Omental fat pad (tissue), 3 donors: ENCODE measurements at regions not wholly inside any gene's neighbourhood (a gene's known extent, or its start where the extent isn't known, plus 50 kb on each side); places are given as distances from the start of the nearest gene placed in this dataset.

Source experiments
- ATAC-seq: fragments of 150-250 bp; one replicate; pipeline ENCODE4 v1.9.1; 2016; ENCODE audit warnings: mild to moderate bottlenecking, moderate library complexity; ENCODE audit not compliant: low FRiP score
- DNase-seq: peaks from one replicate; pipeline ENCODE4 v3.0.0-alpha.2; 2019; ENCODE audit warnings: low spot score
- TF ChIP-seq, protein P1 (sequence below), 3 donors: fragments of 450-650 bp; IDR thresholded peaks; one replicate each; pipeline ENCODE4 v1.5.1; 2016 to 2017; ENCODE audit warnings: antibody characterized with exemption in 3 of 3, mild to moderate bottlenecking in 3 of 3, moderate library complexity in 2 of 3

DNA sequence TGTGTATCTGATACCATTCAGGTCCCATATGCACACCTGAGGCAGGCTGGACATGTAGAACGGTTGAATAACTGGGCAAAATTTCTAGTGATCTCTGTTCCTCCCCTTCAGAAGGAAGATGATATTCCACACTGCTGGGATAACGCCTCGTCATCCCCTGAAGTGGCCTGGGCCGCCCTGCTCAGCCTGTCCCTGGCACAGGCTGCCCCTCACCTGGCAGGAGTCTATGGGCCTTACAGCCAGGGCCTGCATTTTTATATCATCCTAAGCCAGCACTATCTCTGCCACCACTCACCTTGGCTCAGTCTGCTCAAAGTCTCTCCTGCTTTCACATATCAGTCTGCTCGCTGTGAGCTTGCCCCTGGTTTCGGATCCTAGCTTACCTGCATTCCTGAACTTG lies 209.2 kb downstream of the CSNK2A3 start:
- DNase-seq: no peak
- ATAC-seq: no peak
- TF ChIP-seq, protein P1, sequence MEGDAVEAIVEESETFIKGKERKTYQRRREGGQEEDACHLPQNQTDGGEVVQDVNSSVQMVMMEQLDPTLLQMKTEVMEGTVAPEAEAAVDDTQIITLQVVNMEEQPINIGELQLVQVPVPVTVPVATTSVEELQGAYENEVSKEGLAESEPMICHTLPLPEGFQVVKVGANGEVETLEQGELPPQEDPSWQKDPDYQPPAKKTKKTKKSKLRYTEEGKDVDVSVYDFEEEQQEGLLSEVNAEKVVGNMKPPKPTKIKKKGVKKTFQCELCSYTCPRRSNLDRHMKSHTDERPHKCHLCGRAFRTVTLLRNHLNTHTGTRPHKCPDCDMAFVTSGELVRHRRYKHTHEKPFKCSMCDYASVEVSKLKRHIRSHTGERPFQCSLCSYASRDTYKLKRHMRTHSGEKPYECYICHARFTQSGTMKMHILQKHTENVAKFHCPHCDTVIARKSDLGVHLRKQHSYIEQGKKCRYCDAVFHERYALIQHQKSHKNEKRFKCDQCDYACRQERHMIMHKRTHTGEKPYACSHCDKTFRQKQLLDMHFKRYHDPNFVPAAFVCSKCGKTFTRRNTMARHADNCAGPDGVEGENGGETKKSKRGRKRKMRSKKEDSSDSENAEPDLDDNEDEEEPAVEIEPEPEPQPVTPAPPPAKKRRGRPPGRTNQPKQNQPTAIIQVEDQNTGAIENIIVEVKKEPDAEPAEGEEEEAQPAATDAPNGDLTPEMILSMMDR (IDR thresholded peaks at IDR 0.05): no peak

DNA sequence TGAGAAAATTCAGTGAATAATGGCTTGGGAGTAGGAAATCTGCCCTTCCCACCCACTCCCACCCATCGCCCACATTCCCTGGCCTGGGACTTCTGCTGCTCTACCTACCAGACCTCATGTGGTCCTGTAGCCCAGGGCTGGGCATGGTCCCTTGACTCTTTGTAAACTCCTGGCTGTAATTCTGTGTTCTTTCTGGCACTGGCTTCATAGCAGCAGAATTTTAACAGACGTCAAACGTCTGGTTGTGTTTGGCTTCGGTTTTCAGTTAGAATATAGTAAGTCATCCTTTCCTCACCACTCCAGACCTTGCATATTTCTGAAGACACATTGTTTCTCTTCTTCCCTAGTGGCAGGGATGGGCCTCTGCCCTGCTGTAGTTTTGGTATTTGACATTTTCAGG lies 210.6 kb downstream of the CSNK2A3 start:
- no peak for ATAC-seq
- TF ChIP-seq, protein P1 (IDR thresholded peaks at IDR 0.05): no peak
- no peak for DNase-seq

DNA sequence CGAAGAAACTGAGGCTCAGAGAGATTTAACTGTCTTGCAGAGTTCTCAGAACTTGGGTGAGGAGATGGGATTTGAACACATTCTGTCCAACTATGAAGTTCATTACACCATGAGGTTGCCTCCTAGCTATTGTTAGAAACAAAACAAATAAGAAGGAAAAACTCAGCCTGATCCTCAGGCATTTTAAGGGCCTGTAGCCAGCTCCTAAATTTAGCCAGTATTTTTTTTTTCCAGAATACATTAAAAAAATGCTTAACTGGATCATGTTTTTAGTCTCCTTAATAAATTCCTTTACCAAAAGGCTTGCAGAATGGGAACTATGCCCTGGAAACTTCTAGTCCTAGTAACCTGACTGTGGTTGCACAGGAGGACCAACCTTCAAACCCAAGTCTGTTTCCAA lies 212.0 kb downstream of the CSNK2A3 start:
- DNase-seq (no peak), ATAC-seq (no peak)
- TF ChIP-seq, protein P1 (IDR thresholded peaks at IDR 0.05): no peak

GRCh38 chr11:11140510-11140909 lies 212.5 kb downstream of the CSNK2A3 start:
- DNase-seq (no peak), ATAC-seq (no peak)
- TF ChIP-seq, protein P1 (IDR thresholded peaks at IDR 0.05): no peak

DNA sequence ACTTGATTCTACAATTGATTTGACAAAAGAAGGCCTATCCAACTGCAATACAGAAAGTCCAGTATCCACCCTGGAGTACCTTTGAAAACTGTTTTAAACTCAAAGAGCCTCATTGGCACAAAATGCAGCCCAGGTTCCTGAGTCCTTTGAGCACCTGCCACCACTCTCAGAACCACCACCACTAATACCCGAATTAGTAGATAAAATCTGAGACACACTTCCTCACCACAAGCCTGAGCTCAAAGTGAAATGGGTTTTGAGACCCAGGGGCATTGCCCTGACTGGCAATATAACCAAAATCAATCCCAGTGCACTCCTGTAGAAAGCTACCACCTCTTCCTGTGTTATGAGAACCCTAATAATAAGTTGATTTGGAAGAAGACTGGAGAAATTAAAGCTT lies 215.7 kb downstream of the CSNK2A3 start:
- DNase-seq (no peak), ATAC-seq (no peak)
- TF ChIP-seq, protein P1 (IDR thresholded peaks at IDR 0.05): no peak

- DNase-seq (no peak), ATAC-seq (no peak)
- TF ChIP-seq, protein P1 (IDR thresholded peaks at IDR 0.05): no peak
Observed at GRCh38 chr11:11135820-11136476, 217.1 kb downstream of the CSNK2A3 start.

GRCh38 chr11:11129118-11129517 lies 223.9 kb downstream of the CSNK2A3 start:
- DNase-seq (no peak), ATAC-seq (no peak)
- TF ChIP-seq, protein P1 (IDR thresholded peaks at IDR 0.05): no peak
